Stomach (tissue), 4 donors: ENCODE measurements at regions not wholly inside any gene's neighbourhood (a gene's known extent, or its start where the extent isn't known, plus 50 kb on each side); places are given as distances from the start of the nearest gene placed in this dataset.

ENCODE experiments used
- CTCF ChIP-seq, 7 experiments: fragments of 450-650 bp in 4 of 7; fragments of 200-600 bp in 3 of 7; sonication (generic) in 3 of 7; IDR thresholded peaks; one replicate each; pipeline ENCODE4 v1.5.1; 2016 to 2019; ENCODE audit warnings: antibody characterized with exemption in 7 of 7, control low read depth in 2 of 7, mild to moderate bottlenecking in 1 of 7
- EP300 ChIP-seq: sonication (generic); formaldehyde crosslinking; IDR thresholded peaks from one replicate; pipeline ENCODE4 v1.6.1; 2017; ENCODE audit warnings: antibody characterized with exemption
- POLR2A ChIP-seq, 4 donors: fragments of 450-650 bp; IDR thresholded peaks; one replicate each; pipeline ENCODE4 v1.6.1; 2016; ENCODE audit warnings: antibody characterized with exemption in 4 of 4, control low read depth in 2 of 4, mild to moderate bottlenecking in 1 of 4, moderate library complexity in 1 of 4

DNA sequence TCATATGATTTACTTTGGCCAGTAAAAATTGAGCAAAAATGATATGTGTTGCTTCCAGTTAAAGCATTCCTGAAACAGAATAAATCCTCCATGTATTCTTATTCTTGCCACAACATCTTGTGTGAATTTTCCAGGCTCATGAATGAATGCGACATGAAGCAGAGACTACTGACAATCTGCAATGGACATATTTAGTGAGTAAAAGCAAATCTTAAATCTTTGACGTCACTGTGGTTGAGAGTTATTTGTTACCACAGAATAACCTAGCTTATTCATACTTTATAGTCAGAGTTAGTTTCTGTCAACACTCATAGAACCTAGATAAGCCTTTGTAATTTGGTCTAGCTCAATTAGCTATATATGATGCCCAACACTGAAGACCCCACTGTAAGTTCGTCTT lies 1443.1 kb downstream of the PCDH9 start:
- TF ChIP-seq POLR2A (IDR thresholded peaks at IDR 0.05), result no peak
- no peak for TF ChIP-seq EP300
- no peak for TF ChIP-seq CTCF (IDR thresholded peaks at IDR 0.05)
